Fibroblast of lung (primary cell): ENCODE measurements at regions not wholly inside any gene's neighbourhood (a gene's known extent, or its start where the extent isn't known, plus 50 kb on each side); places are given as distances from the start of the nearest gene placed in this dataset.

Experiments used
- DNase-seq, 2 donors: peaks; one replicate each; pipeline versions ENCODE4 v3.0.0 to v3.0.0-alpha.2; 2010; ENCODE audit warnings: low read depth in 2 of 2
- H2AFZ ChIP-seq: 2 replicates; pipeline ENCODE4 v1.5.1; 2012; ENCODE audit warnings: low read length, control low read depth, inconsistent platforms
- H3K27ac ChIP-seq: 2 replicates; pipeline ENCODE4 v1.5.1; 2011; ENCODE audit warnings: low read length, control low read depth; ENCODE audit not compliant: insufficient read depth
- H3K27me3 ChIP-seq: 2 replicates; pipeline ENCODE4 v1.5.1; 2011; ENCODE audit warnings: mild to moderate bottlenecking, low read length; ENCODE audit not compliant: control insufficient read depth, insufficient read depth
- H3K36me3 ChIP-seq: 2 replicates; pipeline ENCODE4 v1.5.1; 2011; ENCODE audit warnings: low read length; ENCODE audit not compliant: control insufficient read depth, insufficient read depth
- H3K4me1 ChIP-seq: 2 replicates; pipeline ENCODE4 v1.5.1; 2011; ENCODE audit warnings: low read length; ENCODE audit not compliant: control insufficient read depth, insufficient read depth; ENCODE audit errors: extremely low read depth
- H3K4me2 ChIP-seq: 2 replicates; pipeline ENCODE4 v1.5.1; 2011; ENCODE audit warnings: low read length, control low read depth; ENCODE audit not compliant: insufficient read depth; ENCODE audit errors: extremely low read depth
- H3K4me3 ChIP-seq, 4 experiments: fragments of 200-600 bp in 1 of 4; sonication (generic) in 1 of 4; replicated peaks in 1 of 4; 2 replicates each; pipeline ENCODE4 v1.5.1; 2011 to 2016; ENCODE audit warnings: low read length in 4 of 4, low read depth in 3 of 4, mild to moderate bottlenecking in 3 of 4, control low read depth in 2 of 4, inconsistent platforms in 1 of 4, mixed read lengths in 1 of 4; ENCODE audit not compliant: insufficient read depth in 1 of 4; ENCODE audit errors: control extremely low read depth in 1 of 4
- H3K79me2 ChIP-seq: 2 replicates; pipeline ENCODE4 v1.5.1; 2012; ENCODE audit warnings: mild to moderate bottlenecking, low read length, inconsistent platforms; ENCODE audit not compliant: control insufficient read depth, insufficient read depth
- H3K9ac ChIP-seq: 2 replicates; pipeline ENCODE4 v1.5.1; 2011; ENCODE audit warnings: mild to moderate bottlenecking, low read length, control low read depth; ENCODE audit not compliant: insufficient read depth
- H3K9me3 ChIP-seq: 2 replicates; pipeline ENCODE4 v1.5.1; 2012; ENCODE audit warnings: low read depth, low read length; ENCODE audit not compliant: control insufficient read depth, insufficient read depth
- H4K20me1 ChIP-seq: 2 replicates; pipeline ENCODE4 v1.5.1; 2011; ENCODE audit warnings: low read length; ENCODE audit not compliant: control insufficient read depth, insufficient read depth; ENCODE audit errors: extremely low read depth
- EZH2 ChIP-seq: IDR thresholded peaks from 2 replicates; pipeline ENCODE4 v1.5.1; 2012; ENCODE audit warnings: low read length, control low read depth, mild to moderate bottlenecking; ENCODE audit errors: missing control alignments
- TF ChIP-seq, protein P1 (sequence below), 2 donors: IDR thresholded peaks in 1 of 2; conservative IDR thresholded peaks in 1 of 2; 1 replicate in 1 of 2; 2 replicates in 1 of 2; pipeline ENCODE4 v1.5.1; 2011 to 2012; ENCODE audit warnings: low read length in 2 of 2, control low read depth in 1 of 2, inconsistent platforms in 1 of 2, low read depth in 1 of 2, mild to moderate bottlenecking in 1 of 2

DNA sequence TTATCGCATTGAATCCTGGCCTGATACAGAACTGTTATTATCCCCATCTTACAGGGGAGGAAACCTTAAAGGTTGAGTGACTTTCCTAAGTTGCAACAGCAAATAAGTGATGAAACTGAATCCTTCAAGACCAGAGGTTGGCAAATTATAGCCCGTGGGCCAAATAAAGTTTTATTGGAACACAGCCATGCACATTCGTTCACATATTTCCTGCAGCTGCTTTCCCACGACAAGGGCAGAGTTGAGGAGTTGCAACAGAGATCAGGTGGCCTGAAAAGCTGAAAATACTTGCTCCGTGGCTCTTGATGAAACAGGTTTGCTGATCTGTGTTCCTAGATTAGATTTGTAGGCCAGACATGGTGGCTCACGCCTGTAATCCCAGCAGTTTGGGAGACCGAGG lies 126.7 kb downstream of the PHETA1 start:
- Histone ChIP-seq H3K36me3 (no peaks in the 10 kb centered on the region), H3K4me3 (no peak overlapping the region), H3K4me1 (no peaks in the 10 kb centered on the region), H3K4me2 (no peak overlapping the region), H3K79me2 (no peaks in the 10 kb centered on the region), H4K20me1 (no peaks in the 10 kb centered on the region), H3K27ac (no peak overlapping the region), H3K9me3 (no peaks in the 10 kb centered on the region), H2AFZ (no peak overlapping the region), H3K9ac (no peak overlapping the region), H3K27me3 (no peaks in the 10 kb centered on the region)
- DNase-seq: no peak
- TF ChIP-seq EZH2: no peak
- TF ChIP-seq, protein P1, sequence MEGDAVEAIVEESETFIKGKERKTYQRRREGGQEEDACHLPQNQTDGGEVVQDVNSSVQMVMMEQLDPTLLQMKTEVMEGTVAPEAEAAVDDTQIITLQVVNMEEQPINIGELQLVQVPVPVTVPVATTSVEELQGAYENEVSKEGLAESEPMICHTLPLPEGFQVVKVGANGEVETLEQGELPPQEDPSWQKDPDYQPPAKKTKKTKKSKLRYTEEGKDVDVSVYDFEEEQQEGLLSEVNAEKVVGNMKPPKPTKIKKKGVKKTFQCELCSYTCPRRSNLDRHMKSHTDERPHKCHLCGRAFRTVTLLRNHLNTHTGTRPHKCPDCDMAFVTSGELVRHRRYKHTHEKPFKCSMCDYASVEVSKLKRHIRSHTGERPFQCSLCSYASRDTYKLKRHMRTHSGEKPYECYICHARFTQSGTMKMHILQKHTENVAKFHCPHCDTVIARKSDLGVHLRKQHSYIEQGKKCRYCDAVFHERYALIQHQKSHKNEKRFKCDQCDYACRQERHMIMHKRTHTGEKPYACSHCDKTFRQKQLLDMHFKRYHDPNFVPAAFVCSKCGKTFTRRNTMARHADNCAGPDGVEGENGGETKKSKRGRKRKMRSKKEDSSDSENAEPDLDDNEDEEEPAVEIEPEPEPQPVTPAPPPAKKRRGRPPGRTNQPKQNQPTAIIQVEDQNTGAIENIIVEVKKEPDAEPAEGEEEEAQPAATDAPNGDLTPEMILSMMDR (conservative IDR thresholded peaks at IDR 0.05 in 1 of 2, IDR thresholded peaks at IDR 0.05 in 1 of 2; ENCODE audit: low read depth in 1 of 2, low read length in 2 of 2): no peak

DNA sequence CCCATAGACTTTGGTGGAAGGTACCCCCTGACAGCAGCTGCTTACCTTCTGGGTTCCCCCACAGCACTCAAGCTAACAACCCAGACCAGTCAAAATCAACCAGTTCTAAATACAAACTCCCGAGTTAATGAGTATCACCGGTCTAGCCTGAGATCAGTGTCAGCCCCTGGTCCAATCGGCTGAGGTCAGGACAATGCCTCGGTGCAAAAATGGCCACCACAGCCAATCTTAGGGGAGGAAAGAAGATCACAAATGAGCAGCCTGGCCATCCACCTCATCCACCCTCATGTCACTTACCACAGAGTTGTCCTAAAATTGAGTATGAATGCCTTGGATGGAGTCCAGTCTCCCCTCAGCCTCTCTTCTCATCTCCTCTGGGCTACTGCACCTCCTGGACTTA lies 128.5 kb downstream of the PHETA1 start:
- no peaks in the 10 kb centered on the region for H3K27me3 ChIP-seq
- no peaks in the 10 kb centered on the region for H3K36me3 ChIP-seq
- no peak overlapping the region for H3K4me2 ChIP-seq
- no peaks in the 10 kb centered on the region for H3K9me3 ChIP-seq
- no peak overlapping the region for H3K9ac ChIP-seq
- H3K4me3 ChIP-seq: no peak overlapping the region
- H4K20me1 ChIP-seq: no peaks in the 10 kb centered on the region
- no peak for DNase-seq
- no peak overlapping the region for H2AFZ ChIP-seq
- H3K27ac ChIP-seq: no peak overlapping the region
- TF ChIP-seq, protein P1 (conservative IDR thresholded peaks at IDR 0.05 in 1 of 2, IDR thresholded peaks at IDR 0.05 in 1 of 2; ENCODE audit: low read depth in 1 of 2, low read length in 2 of 2): no peak
- TF ChIP-seq EZH2: no peak
- no peaks in the 10 kb centered on the region for H3K4me1 ChIP-seq
- H3K79me2 ChIP-seq: no peaks in the 10 kb centered on the region

DNA sequence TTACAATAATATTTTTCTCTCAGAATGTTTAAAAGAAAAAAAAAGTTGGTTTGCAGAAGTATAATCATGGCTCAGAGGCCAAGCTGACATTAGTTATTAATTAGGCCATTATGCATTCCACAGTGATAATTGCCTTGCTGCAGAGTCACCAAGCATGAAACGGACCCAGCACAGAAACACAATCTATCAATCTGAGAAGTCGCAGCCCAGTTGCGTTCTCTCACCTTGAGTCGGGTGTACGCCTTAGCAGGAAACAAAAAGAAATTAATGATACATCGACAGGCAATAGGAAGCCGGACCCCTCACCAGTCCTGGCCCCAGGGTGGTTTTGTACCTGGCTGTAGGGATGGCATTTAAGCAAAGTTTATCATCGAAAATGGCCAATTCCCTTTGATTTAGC lies 129.7 kb downstream of the PHETA1 start:
- no peak for DNase-seq

More for the DNA sequence above, 129.7 kb downstream of the PHETA1 start:
- TF ChIP-seq, protein P1 (conservative IDR thresholded peaks at IDR 0.05 in 1 of 2, IDR thresholded peaks at IDR 0.05 in 1 of 2; ENCODE audit: low read depth in 1 of 2, low read length in 2 of 2): no peak
- no peak for TF ChIP-seq EZH2
- Histone ChIP-seq H3K4me3 (no peak overlapping the region), H3K9me3 (no peaks in the 10 kb centered on the region), H3K27me3 (no peaks in the 10 kb centered on the region), H3K4me1 (no peaks in the 10 kb centered on the region), H3K27ac (no peak overlapping the region), H3K4me2 (no peak overlapping the region), H4K20me1 (no peaks in the 10 kb centered on the region), H3K9ac (no peak overlapping the region), H3K79me2 (no peaks in the 10 kb centered on the region), H3K36me3 (no peaks in the 10 kb centered on the region), H2AFZ (no peak overlapping the region)
